DOHH2 (cell line): ENCODE measurements at regions not wholly inside any gene's neighbourhood (a gene's known extent, or its start where the extent isn't known, plus 50 kb on each side); places are given as distances from the start of the nearest gene placed in this dataset.

Experiments
- H3F3A ChIP-seq: fragments of 200-600 bp; sonication (generic), shearing (Covaris generic); 2 replicates; pipeline ENCODE4 v1.6.0; 2016; ENCODE audit warnings: antibody characterized with exemption, mild to moderate bottlenecking; ENCODE audit not compliant: control insufficient read depth, insufficient read depth
- H3K27ac ChIP-seq: fragments of 200-600 bp; sonication (generic); 2 replicates; pipeline ENCODE4 v1.5.1; 2014; ENCODE audit warnings: low read depth, mild to moderate bottlenecking, low read length, moderate library complexity
- H3K27me3 ChIP-seq: fragments of 200-600 bp; sonication (generic); 2 replicates; pipeline ENCODE4 v1.6.1; 2014; ENCODE audit warnings: mild to moderate bottlenecking, low read length, mixed read lengths; ENCODE audit not compliant: control insufficient read depth
- H3K36me3 ChIP-seq: fragments of 200-600 bp; sonication (generic); 2 replicates; pipeline ENCODE4 v1.6.1; 2014; ENCODE audit warnings: mild to moderate bottlenecking, low read length, moderate library complexity, mixed read lengths; ENCODE audit not compliant: control insufficient read depth
- H3K4me1 ChIP-seq: fragments of 200-600 bp; sonication (generic); 2 replicates; pipeline ENCODE4 v1.6.1; 2014; ENCODE audit warnings: mild to moderate bottlenecking, low read length, mixed read lengths; ENCODE audit not compliant: control insufficient read depth
- H3K4me2 ChIP-seq: fragments of 200-600 bp; sonication (generic); 2 replicates; pipeline ENCODE4 v1.6.0; 2014; ENCODE audit warnings: mild to moderate bottlenecking, low read length, moderate library complexity
- H3K4me3 ChIP-seq: fragments of 200-600 bp; sonication (generic); 2 replicates; pipeline ENCODE4 v1.5.1; 2014; ENCODE audit warnings: mild to moderate bottlenecking, low read length, mixed read lengths
- H3K79me2 ChIP-seq: fragments of 200-600 bp; sonication (generic); 2 replicates; pipeline ENCODE4 v1.6.1; 2014; ENCODE audit warnings: mild to moderate bottlenecking, low read length, mixed read lengths; ENCODE audit not compliant: control insufficient read depth
- H3K9me2 ChIP-seq: fragments of 200-600 bp; sonication (generic); replicated peaks from 2 replicates; pipeline ENCODE4 v1.6.1; 2014; ENCODE audit warnings: mild to moderate bottlenecking, low read length, mixed read lengths; ENCODE audit not compliant: control insufficient read depth
- H3K9me3 ChIP-seq: fragments of 200-600 bp; sonication (generic); 2 replicates; pipeline ENCODE4 v1.6.1; 2014; ENCODE audit warnings: antibody characterized with exemption, low read length, mixed read lengths; ENCODE audit not compliant: control insufficient read depth, insufficient read depth
- H4K20me1 ChIP-seq: fragments of 200-600 bp; sonication (generic); 2 replicates; pipeline ENCODE4 v1.6.0; 2014; ENCODE audit warnings: low read depth, mild to moderate bottlenecking, antibody characterized with exemption, low read length, moderate library complexity; ENCODE audit not compliant: control insufficient read depth, insufficient read depth
- CTCF ChIP-seq: fragments of 200-600 bp; sonication (generic); IDR thresholded peaks from one replicate; pipeline ENCODE4 v1.5.1; 2014; ENCODE audit warnings: antibody characterized with exemption, mild to moderate bottlenecking, low read depth, low read length; ENCODE audit not compliant: poor library complexity, severe bottlenecking
- EZH2phosphoT487 ChIP-seq: fragments of 200-600 bp; sonication (generic); IDR thresholded peaks from 2 replicates; pipeline ENCODE4 v1.6.1; 2017; ENCODE audit warnings: borderline replicate concordance, mild to moderate bottlenecking, antibody characterized with exemption, low read length, moderate library complexity, mixed read lengths

- Histone ChIP-seq H4K20me1 (no peaks in the 10 kb centered on the region), H3K4me2 (no peak overlapping the region), H3F3A (no peaks in the 10 kb centered on the region), H3K4me3 (no peak overlapping the region), H3K36me3 (no peaks in the 10 kb centered on the region), H3K27me3 (no peaks in the 10 kb centered on the region), H3K9me3 (no peaks in the 10 kb centered on the region), H3K4me1 (no peaks in the 10 kb centered on the region), H3K79me2 (no peaks in the 10 kb centered on the region), H3K27ac (no peak overlapping the region), H3K9me2 (no peaks in the 10 kb centered on the region)
- TF ChIP-seq EZH2phosphoT487 (no peak), CTCF (no peak)
These were observed 78.8 kb upstream of the TMTC4 start for GRCh38 chr13:100753376-100753775.

- H3K36me3 ChIP-seq = no peaks in the 10 kb centered on the region
- H4K20me1 ChIP-seq = no peaks in the 10 kb centered on the region
- H3K9me2 ChIP-seq = no peaks in the 10 kb centered on the region
- no peak overlapping the region for H3K4me3 ChIP-seq
- H3K4me2 ChIP-seq = no peak overlapping the region
- no peaks in the 10 kb centered on the region for H3K27me3 ChIP-seq
- no peaks in the 10 kb centered on the region for H3K4me1 ChIP-seq
- H3F3A ChIP-seq = no peaks in the 10 kb centered on the region
- no peak for TF ChIP-seq EZH2phosphoT487
- TF ChIP-seq CTCF = no peak
- no peak overlapping the region for H3K27ac ChIP-seq
- no peaks in the 10 kb centered on the region for H3K9me3 ChIP-seq
- H3K79me2 ChIP-seq = no peaks in the 10 kb centered on the region
These were observed 77.2 kb upstream of the TMTC4 start for GRCh38 chr13:100751826-100752225.

- Histone ChIP-seq H3K4me1 (no peaks in the 10 kb centered on the region), H3K27ac (no peak overlapping the region), H3K4me3 (no peak overlapping the region), H3K27me3 (no peaks in the 10 kb centered on the region), H3K36me3 (no peaks in the 10 kb centered on the region), H3K9me2 (no peaks in the 10 kb centered on the region), H3K79me2 (no peaks in the 10 kb centered on the region), H4K20me1 (no peaks in the 10 kb centered on the region), H3K9me3 (no peaks in the 10 kb centered on the region), H3K4me2 (no peak overlapping the region), H3F3A (no peaks in the 10 kb centered on the region)
- no peak for TF ChIP-seq EZH2phosphoT487
These were observed 72.5 kb upstream of the TMTC4 start for GRCh38 chr13:100746953-100747683.

- Histone ChIP-seq H3K27ac (no peak overlapping the region), H3K36me3 (no peaks in the 10 kb centered on the region), H3F3A (no peaks in the 10 kb centered on the region), H3K4me3 (no peak overlapping the region), H3K79me2 (no peaks in the 10 kb centered on the region), H3K9me2 (no peaks in the 10 kb centered on the region), H3K9me3 (no peaks in the 10 kb centered on the region), H3K4me2 (no peak overlapping the region), H3K4me1 (no peaks in the 10 kb centered on the region), H4K20me1 (no peaks in the 10 kb centered on the region), H3K27me3 (no peaks in the 10 kb centered on the region)
- no peak for TF ChIP-seq EZH2phosphoT487
- TF ChIP-seq CTCF = no peak
These were observed 63.7 kb upstream of the TMTC4 start for GRCh38 chr13:100738176-100738855.
